ENCODE measurements at regions not wholly inside any gene's neighbourhood (a gene's known extent, or its start where the extent isn't known, plus 50 kb on each side); places are given as distances from the start of the nearest gene placed in this dataset.

DNA sequence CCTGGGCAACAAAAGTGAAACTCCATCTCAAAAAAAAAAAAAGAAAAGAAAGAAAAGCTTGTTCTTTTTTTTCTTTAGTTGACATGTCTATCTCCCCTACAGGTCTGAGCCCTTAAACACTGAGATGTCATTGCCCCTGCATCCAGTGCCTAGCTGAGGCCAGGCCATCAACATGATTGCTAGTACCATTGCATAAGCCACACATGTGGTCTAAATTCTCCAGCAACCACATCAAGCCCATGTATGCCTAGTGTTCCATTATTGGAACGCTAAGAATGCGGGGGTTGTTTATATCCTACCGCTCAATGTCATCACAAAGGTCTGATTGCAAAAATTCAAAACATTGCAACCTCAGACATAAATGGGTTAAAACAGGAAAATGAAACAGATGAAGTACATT is 62.7 kb downstream of the NPTX2 start:
- in situ Hi-C loops (cut with HindIII; ENCODE audit: low pct_unique_long_range_greater_than_20kb, low sequenced_read_pairs): no loop called here
- no peak for TF ChIP-seq JUND (IDR thresholded peaks at IDR 0.05; ENCODE audit: low read depth)
- DNase-seq (ENCODE audit: low read depth in 1 of 2, low spot score in 1 of 2): no peak

DNA sequence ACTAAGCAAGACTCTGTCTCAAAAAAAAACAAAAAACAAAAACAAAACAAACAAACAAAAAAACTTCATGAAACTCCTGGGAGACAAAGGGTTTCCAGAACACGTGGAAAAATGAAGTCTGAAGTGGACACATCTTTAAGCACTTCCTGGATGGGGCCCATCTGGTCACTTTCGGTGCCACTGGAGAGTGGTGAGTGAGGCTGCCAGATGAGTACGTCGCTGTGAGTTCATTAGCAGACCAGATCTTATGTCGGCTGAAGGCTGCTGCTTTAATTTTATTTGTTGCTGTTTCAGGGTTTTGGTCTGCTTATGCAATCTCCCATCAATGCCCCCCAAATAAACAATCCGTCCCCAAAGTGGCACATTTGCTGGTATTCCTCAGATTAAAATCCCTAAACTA is 64.4 kb downstream of the NPTX2 start:
- in situ Hi-C loops (cut with HindIII; ENCODE audit: low pct_unique_long_range_greater_than_20kb, low sequenced_read_pairs): no loop called here
- no peak for TF ChIP-seq JUND (IDR thresholded peaks at IDR 0.05; ENCODE audit: low read depth)
- no peak for DNase-seq (ENCODE audit: low read depth in 1 of 2, low spot score in 1 of 2)

DNA sequence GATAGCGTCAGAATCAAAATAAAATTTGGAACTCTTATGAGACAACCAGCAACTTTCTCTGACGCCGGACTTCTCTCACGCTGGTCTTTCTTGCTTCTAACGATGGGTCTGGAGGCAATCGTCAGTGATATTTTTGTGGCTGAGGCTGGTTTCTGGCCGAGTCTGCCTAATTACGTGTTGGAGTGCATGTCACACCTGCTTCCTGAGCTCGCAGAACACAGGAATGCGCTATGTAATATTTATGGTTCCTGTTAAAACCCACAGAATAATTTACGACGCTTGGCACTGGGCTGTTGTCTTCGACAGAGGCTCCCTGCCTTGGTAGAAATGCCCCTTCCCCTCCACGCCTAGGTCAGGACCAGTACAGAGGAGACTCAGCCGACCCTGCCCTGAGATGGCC is 64.9 kb downstream of the NPTX2 start:
- peak in 1 of 2 experiments; percentile 17 for DNase-seq (ENCODE audit: low read depth in 1 of 2, low spot score in 1 of 2)
- TF ChIP-seq JUND (IDR thresholded peaks at IDR 0.05; ENCODE audit: low read depth): no peak
- in situ Hi-C loops (cut with HindIII; ENCODE audit: low pct_unique_long_range_greater_than_20kb, low sequenced_read_pairs): no loop called here

DNA sequence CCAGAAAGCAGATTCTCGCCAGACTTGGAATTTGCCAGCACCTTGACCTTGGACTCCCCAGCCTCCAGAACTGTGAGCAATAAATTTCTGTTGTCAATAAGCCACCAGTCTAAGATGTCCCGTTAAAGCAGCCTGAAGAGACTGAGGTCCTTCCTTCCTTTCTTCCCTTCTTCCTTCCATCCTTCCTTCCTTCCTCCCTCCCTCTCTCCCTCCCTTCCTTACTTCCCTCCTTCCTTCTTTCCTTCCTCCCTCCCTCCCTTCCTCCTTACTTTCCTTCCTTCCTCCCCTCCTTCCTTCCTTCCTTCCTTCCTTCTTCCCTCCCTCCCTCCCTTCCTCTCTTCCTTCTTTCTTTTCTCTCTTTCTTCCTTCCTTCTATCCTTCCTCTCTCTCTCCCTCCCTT is 66.4 kb downstream of the NPTX2 start:
- no peak for TF ChIP-seq JUND (IDR thresholded peaks at IDR 0.05; ENCODE audit: low read depth)
- in situ Hi-C loops (cut with HindIII; ENCODE audit: low pct_unique_long_range_greater_than_20kb, low sequenced_read_pairs): no loop called here
- DNase-seq (ENCODE audit: low read depth in 1 of 2, low spot score in 1 of 2): no peak

DNA sequence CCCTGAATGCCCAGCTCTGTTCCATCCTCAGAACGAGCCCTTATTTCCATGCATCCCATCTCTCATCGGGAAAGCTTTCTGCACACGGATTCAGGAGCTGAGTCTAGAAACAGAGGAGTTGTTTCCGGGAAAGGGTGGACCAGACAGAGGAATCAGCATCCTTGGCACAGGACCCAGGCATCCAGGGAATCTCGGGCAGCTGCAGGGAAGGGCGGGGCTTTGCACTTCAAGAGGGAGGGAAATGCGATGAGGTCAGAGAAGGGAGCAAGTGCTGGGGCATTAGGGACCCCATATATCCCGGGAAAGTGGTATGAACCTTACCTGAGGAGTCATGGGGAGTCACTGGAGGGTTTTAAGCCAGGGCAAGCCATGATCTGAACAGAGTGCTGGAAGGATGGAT is 68.5 kb downstream of the NPTX2 start:
- no peak for TF ChIP-seq JUND (IDR thresholded peaks at IDR 0.05; ENCODE audit: low read depth)
- in situ Hi-C loops (cut with HindIII; ENCODE audit: low pct_unique_long_range_greater_than_20kb, low sequenced_read_pairs): no loop called here

DNA sequence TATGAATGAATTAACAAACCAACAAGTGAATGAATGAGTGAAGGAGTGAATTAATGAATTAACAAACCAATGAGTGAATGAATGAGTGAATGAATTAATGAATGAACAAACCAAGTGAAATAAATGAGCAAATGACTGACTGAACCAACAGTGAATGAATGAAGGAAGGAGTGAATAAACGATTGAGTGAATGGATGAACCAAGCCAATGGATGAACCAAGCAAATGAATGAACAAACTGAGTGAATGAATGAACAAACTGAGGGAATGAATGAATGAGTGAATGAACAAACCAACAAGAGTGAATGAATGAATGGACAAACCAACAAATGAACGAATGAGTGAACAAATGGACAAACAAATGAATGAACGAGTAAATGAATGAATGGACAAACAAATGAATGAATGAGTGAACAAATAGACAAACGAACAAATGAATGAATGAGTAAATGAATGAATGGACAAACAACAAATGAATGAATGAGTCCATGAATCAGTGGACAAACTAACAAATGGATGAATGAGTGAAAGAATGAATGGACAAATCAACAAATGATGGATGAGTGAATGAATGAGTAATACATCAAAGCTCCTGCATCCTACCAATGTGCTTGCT is 69.5 kb downstream of the NPTX2 start:
- no peak for DNase-seq (ENCODE audit: low read depth in 1 of 2, low spot score in 1 of 2)
- TF ChIP-seq JUND (IDR thresholded peaks at IDR 0.05; ENCODE audit: low read depth): no peak
- in situ Hi-C loops (cut with HindIII; ENCODE audit: low pct_unique_long_range_greater_than_20kb, low sequenced_read_pairs): no loop called here

More for the DNA sequence above, 68.5 kb downstream of the NPTX2 start:
- no peak for DNase-seq (ENCODE audit: low read depth in 1 of 2, low spot score in 1 of 2)

DNA sequence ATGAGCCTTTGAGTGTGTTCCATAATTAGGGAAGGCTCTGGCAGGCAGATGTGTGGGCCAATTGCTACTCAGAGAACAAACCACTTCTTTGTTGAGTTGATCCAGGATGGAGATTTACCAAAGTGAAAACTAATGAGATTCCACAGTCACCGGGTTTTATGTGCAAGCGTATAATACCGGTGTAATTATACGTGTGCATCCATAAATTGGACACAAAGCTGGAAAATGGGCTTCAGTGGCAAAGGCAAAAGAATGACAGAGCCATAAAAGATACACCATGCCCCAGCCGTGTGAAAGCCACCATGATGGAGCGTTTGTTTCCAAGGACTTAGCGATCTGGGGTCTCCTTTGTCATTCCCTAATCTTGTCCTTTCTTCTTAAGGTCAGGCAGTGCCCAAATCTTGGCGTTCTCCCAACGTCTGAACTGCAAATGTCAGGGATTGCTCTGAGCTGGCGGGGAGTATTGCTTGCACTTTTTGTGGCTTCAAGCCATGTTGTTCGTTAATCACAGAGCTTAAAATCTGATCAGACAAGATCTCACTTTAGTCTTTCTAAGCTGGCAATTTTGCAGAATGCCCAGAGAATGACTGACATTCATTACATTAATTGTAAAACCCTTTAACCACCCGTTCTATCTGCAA is 70.1 kb downstream of the NPTX2 start:
- in situ Hi-C loops (cut with HindIII; ENCODE audit: low pct_unique_long_range_greater_than_20kb, low sequenced_read_pairs): no loop called here

DNA sequence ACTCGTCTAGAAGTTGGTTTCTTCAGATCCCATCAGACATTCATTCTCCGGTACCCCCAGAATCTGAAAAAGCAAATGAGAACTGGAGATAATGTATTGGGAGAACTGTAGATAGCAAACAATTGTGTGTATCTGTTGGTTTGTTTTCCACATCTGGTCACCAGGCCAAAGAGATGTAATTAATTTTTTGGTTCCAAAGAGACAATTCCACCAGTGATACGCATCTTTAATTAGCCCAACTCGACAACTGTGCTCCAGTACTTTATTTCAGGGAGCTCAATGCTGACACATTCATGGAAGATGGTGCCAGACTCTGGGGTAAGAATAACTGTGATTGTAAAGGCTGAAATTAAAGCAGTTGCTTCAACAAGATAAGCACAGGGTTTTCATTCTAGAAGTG is 74.5 kb downstream of the NPTX2 start:
- no peak for DNase-seq (ENCODE audit: low read depth in 1 of 2, low spot score in 1 of 2)
- in situ Hi-C loops (cut with HindIII; ENCODE audit: low pct_unique_long_range_greater_than_20kb, low sequenced_read_pairs): no loop called here
- TF ChIP-seq JUND (IDR thresholded peaks at IDR 0.05; ENCODE audit: low read depth): no peak

More for the DNA sequence above, 70.1 kb downstream of the NPTX2 start:
- no peak for TF ChIP-seq JUND (IDR thresholded peaks at IDR 0.05; ENCODE audit: low read depth)
- peak in 1 of 2 experiments; percentile 3 for DNase-seq (ENCODE audit: low read depth in 1 of 2, low spot score in 1 of 2)

DNA sequence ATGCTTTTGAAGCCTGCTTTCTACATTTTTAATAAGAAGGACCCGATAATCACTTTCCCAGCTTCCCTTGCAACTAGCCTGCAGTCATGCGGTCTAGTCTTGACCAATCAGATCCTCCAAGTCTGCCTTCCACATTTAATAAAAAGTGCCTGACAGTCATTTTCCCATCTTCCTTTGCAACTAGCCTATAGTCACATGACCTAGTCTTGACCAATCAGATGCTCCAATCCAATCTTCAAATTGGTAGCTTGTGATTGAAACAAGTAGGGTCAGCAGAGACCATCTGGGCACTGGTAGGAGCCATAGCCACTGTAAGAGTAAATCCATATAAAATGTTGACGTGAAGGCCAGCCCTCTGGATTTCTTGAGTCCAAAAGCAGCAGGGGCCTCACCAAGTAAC is 80.0 kb downstream of the NPTX2 start:
- in situ Hi-C loops (cut with HindIII; ENCODE audit: low pct_unique_long_range_greater_than_20kb, low sequenced_read_pairs): no loop called here
- no peak for DNase-seq (ENCODE audit: low read depth in 1 of 2, low spot score in 1 of 2)
- no peak for TF ChIP-seq JUND (IDR thresholded peaks at IDR 0.05; ENCODE audit: low read depth)

DNA sequence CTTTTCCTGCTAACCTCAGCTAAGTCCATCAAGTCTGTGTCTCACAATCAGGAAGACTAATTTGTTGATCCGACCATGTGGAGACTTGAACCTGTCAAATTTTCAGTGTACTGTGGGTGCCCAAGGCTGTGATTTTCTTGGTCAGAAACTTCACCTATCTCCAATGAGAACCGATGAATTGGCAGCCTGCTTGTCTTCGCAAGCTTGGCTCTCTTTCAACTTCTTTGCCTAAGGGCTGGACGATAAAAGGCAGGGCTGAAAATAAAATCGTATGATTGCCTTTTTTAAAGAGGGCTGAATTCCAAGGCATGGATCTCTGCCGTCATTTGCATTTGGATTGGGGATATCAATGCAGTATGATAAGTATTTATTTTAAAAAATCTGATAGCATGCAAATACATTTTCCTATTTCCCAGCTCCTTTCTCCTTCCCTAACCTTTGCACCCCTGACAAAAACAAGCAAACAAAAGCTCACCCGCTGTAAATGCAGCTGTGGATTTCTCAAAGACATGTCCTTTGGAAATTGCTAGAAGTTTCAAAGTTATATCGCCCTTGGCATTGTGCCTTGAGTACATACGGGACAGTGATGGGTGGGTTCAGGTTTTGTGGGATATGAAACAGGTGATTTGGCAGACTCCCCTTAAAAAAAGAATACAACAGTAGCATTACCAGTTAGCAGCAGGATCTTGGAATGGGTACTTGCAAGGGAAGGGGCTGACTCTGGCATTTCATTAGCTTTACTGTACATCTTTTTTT is 80.6 kb downstream of the NPTX2 start:
- TF ChIP-seq JUND (IDR thresholded peaks at IDR 0.05; ENCODE audit: low read depth): no peak
- no peak for DNase-seq (ENCODE audit: low read depth in 1 of 2, low spot score in 1 of 2)
- in situ Hi-C loops (cut with HindIII; ENCODE audit: low pct_unique_long_range_greater_than_20kb, low sequenced_read_pairs): no loop called here

DNA sequence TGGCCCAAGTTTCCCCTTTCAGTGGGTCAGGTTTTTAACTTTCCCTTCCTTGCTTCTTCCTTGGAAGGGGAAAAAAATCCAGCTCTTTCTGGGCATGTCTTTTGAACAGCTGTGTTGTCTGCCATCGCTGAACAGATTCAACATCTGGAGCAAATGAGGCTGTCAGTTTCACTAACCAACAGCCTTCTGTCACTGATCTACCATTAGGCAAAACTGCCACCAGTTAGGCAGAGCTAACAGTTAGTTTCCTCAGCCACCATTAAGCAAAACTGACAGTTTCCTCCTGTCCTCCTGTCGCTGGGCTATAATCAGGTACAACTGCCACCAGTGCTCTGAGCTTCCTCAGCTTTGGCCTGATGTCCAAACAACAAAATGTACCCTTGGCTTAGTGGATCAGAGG is 81.9 kb downstream of the NPTX2 start:
- no peak for TF ChIP-seq JUND (IDR thresholded peaks at IDR 0.05; ENCODE audit: low read depth)
- in situ Hi-C loops (cut with HindIII; ENCODE audit: low pct_unique_long_range_greater_than_20kb, low sequenced_read_pairs): no loop called here
- DNase-seq (ENCODE audit: low read depth in 1 of 2, low spot score in 1 of 2): no peak

DNA sequence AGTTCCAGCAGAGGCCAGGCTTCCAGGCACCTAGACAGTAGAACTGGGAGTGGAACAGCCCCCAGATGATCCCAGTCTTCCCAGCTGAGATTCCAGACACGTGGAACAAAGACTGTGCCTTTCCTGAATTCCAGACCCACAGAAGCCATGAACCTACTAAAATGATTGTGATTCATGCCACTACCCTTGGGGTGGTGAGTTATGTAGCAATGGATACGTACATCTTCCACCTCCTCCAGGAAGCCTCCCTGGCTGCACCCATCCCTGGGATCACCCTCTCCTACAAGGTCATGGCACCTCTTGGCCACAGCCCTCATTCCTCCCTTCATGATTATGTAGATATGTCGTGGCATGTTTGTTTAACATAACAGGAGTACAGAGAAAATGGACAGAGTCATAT is 83.4 kb downstream of the NPTX2 start:
- TF ChIP-seq JUND (IDR thresholded peaks at IDR 0.05; ENCODE audit: low read depth): no peak
- DNase-seq (ENCODE audit: low read depth in 1 of 2, low spot score in 1 of 2): no peak
- in situ Hi-C loops (cut with HindIII; ENCODE audit: low pct_unique_long_range_greater_than_20kb, low sequenced_read_pairs): no loop called here

DNA sequence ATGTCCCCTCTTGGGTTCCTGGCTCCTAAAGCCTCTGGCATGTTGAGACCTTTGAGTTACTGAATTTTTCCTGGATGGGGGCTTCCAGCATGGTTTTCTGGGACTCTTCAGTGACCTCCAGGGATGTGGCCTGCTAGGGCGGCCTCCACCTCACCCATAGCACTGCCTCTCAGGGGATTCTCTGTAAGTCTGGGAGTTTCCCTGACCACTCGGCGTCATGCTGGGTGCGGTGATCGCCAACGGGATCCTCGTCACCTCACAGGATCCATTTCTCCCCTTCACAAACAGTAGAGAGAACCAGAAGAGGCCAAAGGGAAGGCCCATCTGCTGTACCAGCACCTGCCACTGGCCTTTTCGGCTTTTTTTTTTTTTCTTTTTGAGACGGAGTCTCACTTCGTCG is 84.3 kb downstream of the NPTX2 start:
- no peak for DNase-seq (ENCODE audit: low read depth in 1 of 2, low spot score in 1 of 2)
- in situ Hi-C loops (cut with HindIII; ENCODE audit: low pct_unique_long_range_greater_than_20kb, low sequenced_read_pairs): no loop called here
- TF ChIP-seq JUND (IDR thresholded peaks at IDR 0.05; ENCODE audit: low read depth): no peak

Measured in T47D (cell line).